Neural cell (in vitro differentiated cells): ENCODE measurements at regions not wholly inside any gene's neighbourhood (a gene's known extent, or its start where the extent isn't known, plus 50 kb on each side); places are given as distances from the start of the nearest gene placed in this dataset.

Experiments
- H2AFZ ChIP-seq: fragments of 200-600, 300-800 bp; sonication (generic), shearing (Covaris generic); 2 replicates; pipeline ENCODE4 v1.6.0; 2014; ENCODE audit warnings: low read depth, mild to moderate bottlenecking, antibody characterized with exemption, low read length, moderate library complexity
- H3F3A ChIP-seq: fragments of 200-600 bp; shearing (Covaris generic); 2 replicates; pipeline ENCODE4 v1.6.1; 2016; ENCODE audit warnings: mild to moderate bottlenecking, moderate library complexity, mixed read lengths, antibody characterized with exemption, low read length; ENCODE audit not compliant: insufficient read depth, poor library complexity, severe bottlenecking
- H3K27ac ChIP-seq: fragments of 200-600, 300-800 bp; sonication (generic), shearing (Covaris generic); 2 replicates; pipeline ENCODE4 v1.5.1; 2014; ENCODE audit warnings: mild to moderate bottlenecking, low read length, moderate library complexity
- H3K27me3 ChIP-seq: fragments of 300-800, 200-600 bp; sonication (generic), shearing (Covaris generic); 2 replicates; pipeline ENCODE4 v1.6.0; 2014; ENCODE audit warnings: mild to moderate bottlenecking, low read depth, low read length, moderate library complexity; ENCODE audit not compliant: insufficient read depth
- H3K36me3 ChIP-seq: fragments of 300-800, 200-600 bp; sonication (generic), shearing (Covaris generic); 2 replicates; pipeline ENCODE4 v1.5.1; 2014; ENCODE audit warnings: mild to moderate bottlenecking, antibody characterized with exemption, low read length, moderate library complexity; ENCODE audit not compliant: insufficient read depth
- H3K4me2 ChIP-seq: fragments of 300-800, 200-600 bp; sonication (generic), shearing (Covaris generic); 2 replicates; pipeline ENCODE4 v1.6.0; 2014; ENCODE audit warnings: mild to moderate bottlenecking, low read length
- H3K4me3 ChIP-seq: fragments of 300-800, 200-600 bp; sonication (generic), shearing (Covaris generic); 2 replicates; pipeline ENCODE4 v1.5.1; 2014; ENCODE audit warnings: mild to moderate bottlenecking, low read length, moderate library complexity
- H3K79me2 ChIP-seq: fragments of 200-600 bp; shearing (Covaris generic); replicated peaks from 2 replicates; pipeline ENCODE4 v1.6.0; 2014; ENCODE audit warnings: mild to moderate bottlenecking, low read length, moderate library complexity; ENCODE audit not compliant: insufficient read depth
- H3K9ac ChIP-seq: fragments of 300-800, 200-600 bp; sonication (generic), shearing (Covaris generic); 2 replicates; pipeline ENCODE4 v1.6.1; 2016; ENCODE audit warnings: mild to moderate bottlenecking, low read length, mixed read lengths
- H3K9me2 ChIP-seq: fragments of 200-600 bp; shearing (Covaris generic); 2 replicates; pipeline ENCODE4 v1.6.1; 2016; ENCODE audit warnings: mild to moderate bottlenecking, low read length, mixed read lengths; ENCODE audit not compliant: insufficient read depth
- H3K9me3 ChIP-seq: fragments of 200-600, 300-800 bp; sonication (generic), shearing (Covaris generic); 2 replicates; pipeline ENCODE4 v1.6.1; 2016; ENCODE audit warnings: mild to moderate bottlenecking, mixed run types, low read length, moderate library complexity, mixed read lengths
- H4K20me1 ChIP-seq: fragments of 200-600 bp; shearing (Covaris generic); 2 replicates; pipeline ENCODE4 v1.6.1; 2016; ENCODE audit warnings: mild to moderate bottlenecking, mixed run types; ENCODE audit not compliant: insufficient read depth
- CTCF ChIP-seq: fragments of 450-650 bp; IDR thresholded peaks from 2 replicates; pipeline ENCODE4 v1.5.1; 2014; ENCODE audit warnings: antibody characterized with exemption, mild to moderate bottlenecking, moderate library complexity; ENCODE audit not compliant: poor library complexity, severe bottlenecking
- EP300 ChIP-seq: fragments of 450-650 bp; conservative IDR thresholded peaks from 2 replicates; pipeline ENCODE4 v1.6.1; 2014; ENCODE audit warnings: antibody characterized with exemption, mild to moderate bottlenecking, moderate library complexity; ENCODE audit not compliant: poor library complexity, severe bottlenecking
- EZH2 ChIP-seq: fragments of 200-600, 300-800 bp; shearing (Covaris generic), sonication (generic); IDR thresholded peaks from 2 replicates; pipeline ENCODE4 v1.6.1; 2014; ENCODE audit warnings: antibody characterized with exemption, low read length, borderline replicate concordance, mild to moderate bottlenecking; ENCODE audit not compliant: insufficient read depth, poor library complexity, severe bottlenecking
- MXI1 ChIP-seq: fragments of 450-650 bp; conservative IDR thresholded peaks from 2 replicates; pipeline ENCODE4 v1.6.1; 2014; ENCODE audit warnings: antibody characterized with exemption, mild to moderate bottlenecking; ENCODE audit not compliant: poor library complexity, severe bottlenecking
- POLR2AphosphoS5 ChIP-seq: IDR thresholded peaks from 2 replicates; pipeline ENCODE4 v1.6.1; 2012
- RAD21 ChIP-seq: fragments of 450-650 bp; conservative IDR thresholded peaks from 2 replicates; pipeline ENCODE4 v1.6.1; 2014; ENCODE audit warnings: antibody characterized with exemption, mild to moderate bottlenecking, moderate library complexity
- REST ChIP-seq: IDR thresholded peaks from 2 replicates; pipeline ENCODE4 v1.6.1; 2012; ENCODE audit warnings: borderline replicate concordance
- SMC3 ChIP-seq: fragments of 450-650 bp; conservative IDR thresholded peaks from 2 replicates; pipeline ENCODE4 v1.6.1; 2014; ENCODE audit warnings: antibody characterized with exemption, mild to moderate bottlenecking, moderate library complexity; ENCODE audit not compliant: poor library complexity
- TAF1 ChIP-seq: IDR thresholded peaks from 2 replicates; pipeline ENCODE4 v1.6.1; 2012; ENCODE audit warnings: low read depth

GRCh38 chr2:64713686-64714085, 60.0 kb upstream of the SERTAD2 start:
- no peak overlapping the region for H2AFZ ChIP-seq
- H3K4me3 ChIP-seq = no peak overlapping the region
- no peaks in the 10 kb centered on the region for H3K27me3 ChIP-seq
- no peaks in the 10 kb centered on the region for H3K79me2 ChIP-seq
- H3K9me3 ChIP-seq = no peaks in the 10 kb centered on the region
- TF ChIP-seq TAF1 (no peak), MXI1 (no peak)
- H3K4me2 ChIP-seq = no peak overlapping the region
- H3K9me2 ChIP-seq = no peaks in the 10 kb centered on the region
- H3K27ac ChIP-seq = no peak overlapping the region
- no peak overlapping the region for H3K9ac ChIP-seq
- H3K36me3 ChIP-seq = no peaks in the 10 kb centered on the region
- no peaks in the 10 kb centered on the region for H4K20me1 ChIP-seq
- no peaks in the 10 kb centered on the region for H3F3A ChIP-seq

GRCh38 chr2:64716569-64716968, 62.9 kb upstream of the SERTAD2 start:
- H3K36me3 ChIP-seq = no peaks in the 10 kb centered on the region
- no peak overlapping the region for H3K4me3 ChIP-seq
- H3K79me2 ChIP-seq = no peaks in the 10 kb centered on the region
- H2AFZ ChIP-seq = no peak overlapping the region
- no peaks in the 10 kb centered on the region for H4K20me1 ChIP-seq
- H3K9me3 ChIP-seq = no peaks in the 10 kb centered on the region
- no peaks in the 10 kb centered on the region for H3F3A ChIP-seq
- TF ChIP-seq CTCF (no peak), POLR2AphosphoS5 (no peak), EP300 (no peak), MXI1 (no peak), RAD21 (no peak), EZH2 (no peak), REST (no peak), SMC3 (no peak), TAF1 (no peak)
- H3K27ac ChIP-seq = no peak overlapping the region
- no peak overlapping the region for H3K4me2 ChIP-seq
- no peaks in the 10 kb centered on the region for H3K27me3 ChIP-seq
- H3K9me2 ChIP-seq = no peaks in the 10 kb centered on the region
- no peak overlapping the region for H3K9ac ChIP-seq

- Histone ChIP-seq H3F3A (no peaks in the 10 kb centered on the region), H3K36me3 (no peaks in the 10 kb centered on the region), H3K27me3 (no peaks in the 10 kb centered on the region), H3K9ac (no peak overlapping the region), H3K27ac (no peak overlapping the region), H3K4me2 (no peak overlapping the region), H3K9me3 (no peaks in the 10 kb centered on the region), H3K4me3 (no peak overlapping the region), H2AFZ (no peak overlapping the region), H4K20me1 (no peaks in the 10 kb centered on the region), H3K79me2 (no peaks in the 10 kb centered on the region), H3K9me2 (no peaks in the 10 kb centered on the region)
- TF ChIP-seq RAD21 (no peak), EZH2 (no peak), MXI1 (no peak), EP300 (no peak), SMC3 (no peak), POLR2AphosphoS5 (no peak), REST (no peak), CTCF (no peak), TAF1 (no peak)
Measured at GRCh38 chr2:64718250-64718885, 64.7 kb upstream of the SERTAD2 start.
